ENCODE measurements at regions not wholly inside any gene's neighbourhood (a gene's known extent, or its start where the extent isn't known, plus 50 kb on each side); places are given as distances from the start of the nearest gene placed in this dataset.

DNA sequence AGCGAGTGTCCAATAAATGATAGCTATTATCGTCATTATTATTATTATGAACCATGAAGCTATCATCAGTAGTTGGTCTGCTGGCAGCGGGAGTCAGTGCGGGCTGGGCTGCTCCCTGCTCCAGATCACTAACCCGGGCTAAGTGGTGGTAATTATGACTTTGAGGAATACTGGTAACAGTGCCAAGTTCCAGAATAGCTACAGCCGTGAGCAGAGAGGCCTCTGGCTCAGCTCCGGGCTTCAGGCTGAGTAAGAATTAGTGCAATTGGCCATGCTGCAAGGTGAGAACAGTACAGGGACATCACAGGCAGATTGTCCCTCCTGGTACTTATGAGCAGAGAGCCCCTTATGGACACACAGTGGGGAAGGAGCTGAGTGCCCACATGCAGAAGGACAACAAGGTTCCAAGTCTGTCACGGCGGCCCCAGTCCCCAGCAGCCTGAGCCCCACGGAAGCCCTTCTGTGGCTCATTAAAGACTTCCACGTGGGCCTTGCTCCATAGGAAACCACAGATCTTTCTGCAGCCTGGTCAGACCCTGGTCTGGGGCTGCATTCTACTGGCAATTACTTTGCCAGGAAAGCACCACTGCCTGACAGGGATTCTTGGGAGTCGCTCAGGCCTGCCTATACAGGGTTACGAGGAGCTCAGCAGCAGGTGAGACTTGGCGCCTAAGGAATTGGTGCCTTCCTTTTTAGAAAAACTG lies 235.1 kb downstream of the RRAGC start:
- TF ChIP-seq CTCF (conservative IDR thresholded peaks at IDR 0.05 in 1 of 2, IDR thresholded peaks at IDR 0.05 in 1 of 2; ENCODE audit: low read depth in 1 of 2, low read length in 2 of 2) (no peak), EZH2 (IDR thresholded peaks at IDR 0.05; ENCODE audit: low read length, missing control alignments) (no peak)

Measured in fibroblast of lung (primary cell).